ENCODE measurements at regions not wholly inside any gene's neighbourhood (a gene's known extent, or its start where the extent isn't known, plus 50 kb on each side); places are given as distances from the start of the nearest gene placed in this dataset.

GRCh38 chr13:103403814-103404213 lies 337.6 kb upstream of the SLC10A2 start:
- no peak for DNase-seq

DNA sequence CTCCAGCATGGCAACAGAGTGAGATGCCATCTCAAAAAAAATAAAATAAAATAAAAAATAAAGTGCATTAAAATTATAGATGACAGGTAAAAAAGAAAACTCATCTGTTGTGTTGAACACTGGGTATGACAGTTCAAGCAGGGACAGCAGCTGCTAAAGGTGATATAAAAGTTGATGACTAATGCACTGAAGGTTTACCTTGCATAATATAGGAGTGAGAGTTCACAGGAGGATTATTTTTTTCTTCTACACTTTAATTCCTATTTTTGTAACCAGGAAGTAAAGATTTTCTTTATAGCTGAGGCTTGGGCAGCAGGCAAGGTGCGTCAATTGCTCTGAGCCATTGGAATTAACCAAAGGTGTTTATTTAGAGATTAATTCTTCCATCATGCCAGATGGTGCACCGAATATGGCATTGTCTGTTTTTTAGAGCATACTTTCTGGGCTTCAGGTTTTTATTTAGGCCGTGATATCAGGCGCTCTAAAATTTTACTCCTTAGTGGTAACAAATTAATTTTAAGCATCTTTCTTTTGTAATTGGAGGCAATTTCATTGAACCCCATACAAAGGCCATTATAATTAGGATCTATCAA lies 337.0 kb upstream of the SLC10A2 start:
- DNase-seq: no peak

DNA sequence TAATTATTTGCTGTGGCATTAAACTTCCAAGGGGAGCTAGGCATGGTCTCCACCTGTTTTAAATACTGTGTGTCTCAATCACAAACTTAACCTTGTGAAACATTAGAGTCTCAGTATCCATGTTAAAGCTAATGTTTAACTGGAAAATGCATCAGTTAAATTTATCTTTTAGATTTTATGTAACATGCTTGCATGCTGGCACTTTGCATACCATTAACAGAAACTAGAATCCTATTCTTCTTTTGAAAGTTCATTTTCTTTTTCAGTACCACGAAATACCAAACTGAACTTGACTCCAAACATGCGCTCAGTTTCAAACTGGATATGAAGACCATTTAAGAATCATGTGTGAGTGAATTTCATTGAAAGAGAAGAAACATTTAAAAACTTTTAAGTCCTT lies 328.9 kb upstream of the SLC10A2 start:
- DNase-seq: no peak

DNA sequence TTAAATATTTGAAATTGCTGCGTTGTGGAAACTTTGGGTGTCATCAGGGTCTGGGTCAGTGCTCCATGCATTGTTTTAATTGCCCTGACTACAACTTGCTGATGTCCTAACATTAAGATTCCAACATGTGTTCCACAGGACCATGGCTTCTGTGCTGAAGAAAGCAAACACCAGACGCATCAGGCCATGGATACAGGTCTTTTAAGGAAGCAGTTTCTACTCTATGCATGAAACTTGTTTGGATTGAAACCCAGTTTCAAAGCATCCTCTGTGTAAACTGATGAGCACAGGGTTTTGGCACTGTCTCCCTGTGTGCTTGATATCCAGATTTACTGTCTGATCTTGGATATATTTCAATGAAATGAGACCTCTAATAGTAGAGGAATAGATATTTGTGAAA lies 328.4 kb upstream of the SLC10A2 start:
- DNase-seq: no peak

GRCh38 chr13:103391936-103392335 lies 325.7 kb upstream of the SLC10A2 start:
- no peak for DNase-seq

- no peak for DNase-seq
Observed at GRCh38 chr13:103388839-103389238, 322.6 kb upstream of the SLC10A2 start.

GRCh38 chr13:103386341-103386740 lies 320.1 kb upstream of the SLC10A2 start:
- no peak for DNase-seq

- no peak for DNase-seq
Observed at GRCh38 chr13:103373916-103374315, 307.7 kb upstream of the SLC10A2 start.

GRCh38 chr13:103371271-103371670 lies 305.1 kb upstream of the SLC10A2 start:
- DNase-seq: no peak

- no peak for DNase-seq
Observed at GRCh38 chr13:103370790-103371189, 304.6 kb upstream of the SLC10A2 start.

DNA sequence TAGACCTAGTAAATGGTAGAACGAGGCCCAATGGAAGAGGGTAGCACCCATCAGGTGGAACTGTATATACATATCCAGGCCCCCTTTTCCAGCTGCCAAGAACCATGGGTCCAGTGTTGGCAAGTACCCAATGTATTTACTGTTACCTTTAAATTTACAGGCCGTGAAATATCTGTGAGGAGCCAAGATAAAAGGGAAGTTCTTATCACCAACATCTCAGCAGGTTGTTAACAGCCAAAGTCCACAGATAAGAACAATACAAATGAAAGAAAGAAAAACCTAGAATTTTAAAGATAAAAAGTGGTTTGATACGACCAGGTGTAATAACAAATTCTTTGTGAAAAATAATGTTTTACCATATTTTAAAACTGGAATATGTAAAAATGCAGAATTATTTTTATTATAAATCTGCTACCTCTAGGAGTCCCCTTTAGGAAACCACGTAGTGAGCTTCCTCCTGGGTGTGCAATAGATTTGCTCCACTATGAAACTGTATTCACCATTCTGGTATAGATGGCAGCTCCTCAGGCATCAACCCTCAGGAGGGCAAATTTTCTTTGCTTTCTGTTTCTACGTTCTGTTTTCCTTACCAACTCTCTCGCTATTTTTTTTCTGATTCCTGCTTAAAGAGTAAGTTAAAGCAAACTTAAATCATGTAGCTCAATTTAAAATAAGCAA lies 292.2 kb upstream of the SLC10A2 start:
- DNase-seq: no peak

- no peak for DNase-seq
Observed at GRCh38 chr13:103356226-103356864, 290.1 kb upstream of the SLC10A2 start.

DNA sequence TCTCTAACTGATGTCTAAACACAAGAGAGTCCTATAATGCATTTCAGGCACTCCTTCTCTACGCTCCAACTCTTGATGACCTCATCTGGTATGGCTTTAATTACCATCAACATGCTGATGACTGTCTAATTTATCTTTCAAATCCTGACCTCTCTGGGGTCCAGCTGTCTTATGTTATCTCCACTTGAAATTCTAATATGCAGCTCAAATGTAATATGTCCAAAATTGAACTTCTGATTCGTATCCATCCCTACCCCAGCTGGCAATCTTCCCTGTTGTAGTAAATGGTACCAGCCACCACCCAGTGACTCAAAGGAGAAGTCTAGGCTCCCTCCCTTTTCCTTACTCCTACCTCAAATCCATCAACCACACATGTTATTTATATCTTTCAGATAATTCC lies 288.0 kb upstream of the SLC10A2 start:
- DNase-seq: no peak

DNA sequence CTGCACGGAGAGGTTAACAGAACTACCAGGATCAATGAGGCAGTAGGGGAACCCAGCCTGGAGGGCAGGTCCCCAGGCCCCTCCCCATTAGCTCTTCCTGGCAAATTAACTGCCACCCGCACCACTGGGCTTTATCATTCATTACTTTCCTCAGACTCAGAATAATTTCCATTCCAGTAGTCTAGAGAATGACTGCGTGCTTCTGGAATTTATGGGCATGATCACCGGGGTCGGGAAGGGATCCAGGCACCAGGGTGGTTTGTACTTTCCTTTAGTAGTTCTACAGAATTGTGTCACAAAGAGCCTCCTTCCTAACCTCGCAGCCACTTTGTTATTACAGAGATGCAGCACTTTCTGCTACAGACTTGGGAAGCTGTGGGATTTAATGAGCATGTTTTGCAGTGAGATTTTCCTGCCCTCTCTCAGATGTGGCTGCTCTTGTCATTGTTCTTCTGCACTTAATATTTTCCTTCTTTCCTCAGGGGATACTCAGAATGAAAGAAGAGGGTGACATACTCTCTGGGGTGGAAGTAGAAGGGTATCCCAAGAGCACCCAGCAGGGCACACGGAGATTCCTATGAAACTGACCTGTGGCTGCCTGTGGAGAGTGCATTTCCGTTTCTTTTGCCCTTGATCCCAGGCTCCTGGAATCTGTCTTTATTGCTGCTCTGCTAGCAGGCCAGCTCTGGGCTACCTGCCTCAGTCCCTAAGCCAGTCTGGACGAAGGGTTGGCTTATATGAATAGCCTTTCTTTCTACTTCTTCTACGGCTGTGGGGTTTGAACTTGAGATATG lies 285.0 kb upstream of the SLC10A2 start:
- DNase-seq: no peak

DNA sequence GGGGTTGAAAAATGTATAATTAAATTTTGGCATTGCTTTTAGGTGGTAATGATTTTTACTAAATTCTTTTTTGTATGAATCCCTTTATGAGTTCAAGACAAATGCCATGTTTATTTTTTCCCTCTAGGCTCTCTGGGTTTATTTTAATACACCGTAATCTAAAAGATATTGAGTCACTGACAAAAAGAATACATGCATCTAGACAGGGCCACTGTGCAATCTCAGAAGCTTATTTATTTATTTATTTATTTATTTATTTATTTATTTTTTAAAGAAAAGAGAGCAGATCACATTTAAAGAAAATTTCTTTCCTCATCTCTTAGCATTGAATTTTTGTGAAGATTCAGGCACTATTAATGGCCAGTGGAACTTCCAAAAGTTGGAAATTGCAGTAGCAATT lies 283.9 kb upstream of the SLC10A2 start:
- DNase-seq: no peak

- no peak for DNase-seq
Observed at GRCh38 chr13:103349211-103349980, 283.2 kb upstream of the SLC10A2 start.

- no peak for DNase-seq
Observed at GRCh38 chr13:103335241-103335640, 269.0 kb upstream of the SLC10A2 start.

- DNase-seq: no peak
Observed at GRCh38 chr13:103331924-103332323, 265.7 kb upstream of the SLC10A2 start.

DNA sequence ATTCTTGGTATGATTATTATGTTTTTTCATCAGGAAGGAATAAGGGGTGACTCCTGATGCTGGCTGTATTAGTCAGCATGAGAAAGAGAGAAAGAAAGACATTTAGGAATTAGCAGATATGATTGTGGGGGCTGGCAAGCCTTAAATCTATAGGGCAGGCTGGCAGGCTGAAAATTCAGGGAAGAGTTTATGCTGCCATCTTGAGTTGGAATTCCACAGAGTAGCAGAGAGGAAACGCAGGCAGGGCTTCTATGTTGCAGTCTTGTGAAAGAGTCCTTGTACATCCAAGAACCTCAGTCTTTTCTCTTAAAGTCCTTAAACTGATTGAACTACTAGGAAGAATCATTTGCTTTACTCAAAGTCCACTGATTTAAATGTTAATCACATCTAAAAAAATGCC lies 262.7 kb upstream of the SLC10A2 start:
- DNase-seq: no peak

DNA sequence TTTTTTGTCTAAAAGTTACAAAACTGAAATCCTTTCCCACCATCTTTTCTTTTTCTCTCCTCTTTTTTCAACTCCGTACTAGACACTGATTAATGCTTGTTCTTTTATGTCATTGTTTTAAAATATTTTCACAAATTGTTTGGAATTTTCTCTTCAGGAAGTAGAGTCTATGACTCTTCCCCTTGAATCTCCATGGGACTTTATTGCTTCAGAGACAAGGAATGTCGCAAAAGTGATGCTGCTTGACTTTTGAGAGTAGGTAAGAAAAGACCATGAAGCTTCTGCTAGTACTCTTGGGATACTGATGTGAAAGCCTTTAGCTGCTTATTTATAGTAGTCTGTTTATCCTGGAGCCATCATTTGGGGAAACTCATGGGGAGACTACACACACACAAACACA lies 260.1 kb upstream of the SLC10A2 start:
- DNase-seq: no peak

- DNase-seq: no peak
Observed at GRCh38 chr13:103325672-103326071, 259.5 kb upstream of the SLC10A2 start.

- DNase-seq: no peak
Observed at GRCh38 chr13:103324641-103325040, 258.4 kb upstream of the SLC10A2 start.

- no peak for DNase-seq
Observed at GRCh38 chr13:103315711-103316110, 249.5 kb upstream of the SLC10A2 start.
